Endothelial cell of umbilical vein (primary cell): ENCODE measurements at regions not wholly inside any gene's neighbourhood (a gene's known extent, or its start where the extent isn't known, plus 50 kb on each side); places are given as distances from the start of the nearest gene placed in this dataset.

Experiments used
- BruUV-seq: library from RNA; stranded (reverse); fragments of 400-500 nt; replicated peaks from 2 replicates; lab custom pipeline; 2021; lab: Mats Ljungman, UMichigan
- CTCF ChIA-PET: fragments of 300-600, 350-600 bp; sonication (Branson Sonifier 250); formaldehyde crosslinking; loops from one replicate; lab custom pipeline; 2021; ENCODE audit warnings: antibody characterized with exemption, inconsistent platforms; lab: Charles Lee
- POLR2A ChIA-PET: fragments of 300-600, 350-600 bp; sonication (Branson Sonifier 250); formaldehyde crosslinking; loops from one replicate; lab custom pipeline; 2021; ENCODE audit warnings: antibody characterized with exemption, inconsistent platforms; lab: Charles Lee
- DNase-seq: peaks from one replicate; pipeline ENCODE4 v3.0.0-alpha.2; 2011; ENCODE audit warnings: low read depth, low spot score
- FAIRE-seq: peaks from 2 replicates; lab custom pipeline; 2011; peaks lifted over from hg19 to GRCh38; lab: Jason Lieb, UNC
- H2AFZ ChIP-seq: 2 replicates; pipeline ENCODE4 v1.6.0; 2012; ENCODE audit warnings: low read depth, low read length, control low read depth, inconsistent platforms
- H3K27ac ChIP-seq: 2 replicates; pipeline ENCODE4 v1.5.1; 2011; ENCODE audit warnings: low read depth, mild to moderate bottlenecking, control low read depth, low read length, moderate library complexity; ENCODE audit not compliant: insufficient read depth
- H3K27me3 ChIP-seq, 2 experiments: 2 replicates each; pipeline versions ENCODE4 v1.6.0 to v1.6.1; 2011; ENCODE audit warnings: low read length in 2 of 2, mixed read lengths in 1 of 2; ENCODE audit not compliant: control insufficient read depth in 2 of 2, insufficient read depth in 2 of 2
- H3K36me3 ChIP-seq, 2 experiments: 2 replicates in 1 of 2; 3 replicates in 1 of 2; pipeline ENCODE4 v1.5.1; 2011; ENCODE audit warnings: low read length in 2 of 2, mild to moderate bottlenecking in 1 of 2, moderate library complexity in 1 of 2; ENCODE audit not compliant: control insufficient read depth in 2 of 2, insufficient read depth in 2 of 2; ENCODE audit errors: extremely low read depth in 1 of 2
- H3K4me1 ChIP-seq: 3 replicates; pipeline ENCODE4 v1.5.1; 2011; ENCODE audit warnings: mild to moderate bottlenecking, low read length; ENCODE audit not compliant: control insufficient read depth, insufficient read depth; ENCODE audit errors: extremely low read depth
- H3K4me2 ChIP-seq: 2 replicates; pipeline ENCODE4 v1.6.1; 2011; ENCODE audit warnings: low read length, control low read depth, mixed read lengths; ENCODE audit not compliant: insufficient read depth
- H3K4me3 ChIP-seq, 3 experiments: fragments of 200-600 bp in 1 of 3; sonication (generic), shearing (Covaris generic) in 1 of 3; replicated peaks in 1 of 3; 2 replicates each; pipeline ENCODE4 v1.5.1; 2011 to 2016; ENCODE audit warnings: control low read depth in 3 of 3, low read length in 3 of 3, mild to moderate bottlenecking in 2 of 3, inconsistent platforms in 1 of 3, low read depth in 1 of 3, moderate library complexity in 1 of 3; ENCODE audit not compliant: insufficient read depth in 1 of 3
- H3K79me2 ChIP-seq: 2 replicates; pipeline ENCODE4 v1.6.0; 2012; ENCODE audit warnings: low read length, inconsistent platforms; ENCODE audit not compliant: control insufficient read depth, insufficient read depth
- H3K9ac ChIP-seq: replicated peaks from 2 replicates; pipeline ENCODE3; 2011; ENCODE audit warnings: low read length, control low read depth; ENCODE audit not compliant: insufficient read depth; ENCODE audit errors: extremely low read depth
- H3K9me1 ChIP-seq: replicated peaks from 3 replicates; pipeline ENCODE4 v1.6.0; 2011; ENCODE audit warnings: mild to moderate bottlenecking, low read length; ENCODE audit not compliant: control insufficient read depth, insufficient read depth; ENCODE audit errors: extremely low read depth
- H3K9me3 ChIP-seq: replicated peaks from 2 replicates; pipeline ENCODE4 v1.5.1; 2012; ENCODE audit warnings: low read length, inconsistent platforms; ENCODE audit not compliant: control insufficient read depth, insufficient read depth
- H4K20me1 ChIP-seq: replicated peaks from 2 replicates; pipeline ENCODE3; 2011; ENCODE audit warnings: mild to moderate bottlenecking, low read length; ENCODE audit not compliant: control insufficient read depth, insufficient read depth; ENCODE audit errors: extremely low read depth
- CTCF ChIP-seq, 2 donors: IDR thresholded peaks; 1 replicate in 1 of 2; 2 replicates in 1 of 2; pipeline ENCODE4 v1.5.1; 2011; ENCODE audit warnings: low read length in 2 of 2, mild to moderate bottlenecking in 2 of 2, moderate library complexity in 2 of 2, control low read depth in 1 of 2, inconsistent platforms in 1 of 2, low read depth in 1 of 2; ENCODE audit not compliant: insufficient read depth in 1 of 2; ENCODE audit errors: extremely low read depth in 1 of 2
- EZH2 ChIP-seq: IDR thresholded peaks from 2 replicates; pipeline ENCODE4 v1.6.1; 2012; ENCODE audit warnings: borderline replicate concordance, low read depth, mild to moderate bottlenecking, moderate library complexity, low read length, inconsistent platforms; ENCODE audit not compliant: severe bottlenecking
- FOS ChIP-seq: IDR thresholded peaks from 2 replicates; pipeline ENCODE4 v1.6.1; 2011; ENCODE audit warnings: mild to moderate bottlenecking, low read length, moderate library complexity, borderline replicate concordance; ENCODE audit not compliant: insufficient read depth
- GATA2 ChIP-seq: IDR thresholded peaks from 2 replicates; pipeline ENCODE4 v1.7.0; 2011; ENCODE audit warnings: low read depth, mild to moderate bottlenecking, moderate library complexity, mixed read lengths, low read length; ENCODE audit not compliant: insufficient read length, insufficient read depth
- JUN ChIP-seq: IDR thresholded peaks from 2 replicates; pipeline ENCODE4 v1.6.1; 2011; ENCODE audit warnings: borderline replicate concordance, low read depth; ENCODE audit not compliant: insufficient read length, insufficient read depth
- MAX ChIP-seq: IDR thresholded peaks from 2 replicates; pipeline ENCODE4 v1.6.1; 2011; ENCODE audit not compliant: insufficient read depth, insufficient read length
- MYC ChIP-seq: IDR thresholded peaks from one replicate; pipeline ENCODE4 v1.6.1; 2011; ENCODE audit warnings: mild to moderate bottlenecking, low read depth, low read length
- POLR2A ChIP-seq: IDR thresholded peaks from 2 replicates; pipeline ENCODE4 v1.6.1; 2012; ENCODE audit warnings: low read depth, mild to moderate bottlenecking, control low read depth, low read length
- POLR2AphosphoS5 ChIP-seq: IDR thresholded peaks from 2 replicates; pipeline ENCODE4 v1.6.1; 2012; ENCODE audit warnings: low read depth, mild to moderate bottlenecking, control low read depth, low read length, moderate library complexity; ENCODE audit not compliant: insufficient read depth
- dilution Hi-C: fragments of 300-500 bp; cut with MboI; formaldehyde crosslinking; loops from one replicate; pipeline ENCODE4 v1.15.0; 2019; ENCODE audit warnings: low sequenced_read_pairs; ENCODE audit not compliant: extremely low pct_ligation_motif_present
- intact Hi-C: fragments of 100-400 bp; cut with micrococcal nuclease; formaldehyde crosslinking; loops from one replicate; pipeline ENCODE4 v1.10.0; 2022

- no TSS peak for BruUV-seq
- no peak overlapping the region for H2AFZ ChIP-seq
- FAIRE-seq (no peak), DNase-seq (peak; percentile 1)
- H3K27me3 ChIP-seq, result peaks cover 0 to 3% of the 10 kb centered on the region in 2 experiments
- dilution Hi-C loops (no loop called here), intact Hi-C loops (no loop called here)
- no peaks in the 10 kb centered on the region for H3K36me3 ChIP-seq
- no peak overlapping the region for H3K27ac ChIP-seq
- TF ChIP-seq POLR2A (no peak), CTCF (IDR thresholded peaks at IDR 0.05; ENCODE audit: extremely low read depth in 1 of 2, insufficient read depth in 1 of 2, low read depth in 1 of 2, low read length in 2 of 2) (peak; percentile 17 to 22)
- H3K4me2 ChIP-seq, result no peak overlapping the region
- ChIA-PET POLR2A (no interaction called here), CTCF (interaction anchor here (0.8 to 1.3 kb wide), 6 partner anchors 11 to 646 kb away, joined by 3 to 5 read pairs (median 4); no protein-coding TSS in a partner anchor)
- H3K9ac ChIP-seq, result no peak overlapping the region
- no peaks in the 10 kb centered on the region for H3K9me1 ChIP-seq
- no peaks in the 10 kb centered on the region for H4K20me1 ChIP-seq
- H3K4me1 ChIP-seq, result no peaks in the 10 kb centered on the region
- H3K79me2 ChIP-seq, result no peaks in the 10 kb centered on the region
- no peak overlapping the region for H3K4me3 ChIP-seq
- no peaks in the 10 kb centered on the region for H3K9me3 ChIP-seq
These were observed 445.4 kb downstream of the BCOR start for GRCh38 chrX:39652336-39652735.

- Histone ChIP-seq H3K9me3 (no peaks in the 10 kb centered on the region), H3K4me3 (no peak overlapping the region), H2AFZ (no peak overlapping the region), H3K4me2 (no peak overlapping the region), H3K36me3 (no peaks in the 10 kb centered on the region), H4K20me1 (no peaks in the 10 kb centered on the region), H3K9me1 (no peaks in the 10 kb centered on the region), H3K9ac (no peak overlapping the region), H3K27me3 (peaks cover 0 to 3% of the 10 kb centered on the region in 2 experiments), H3K27ac (no peak overlapping the region), H3K4me1 (no peaks in the 10 kb centered on the region), H3K79me2 (no peaks in the 10 kb centered on the region)
- POLR2A ChIA-PET, result no interaction called here
- intact Hi-C loops (no loop called here), dilution Hi-C loops (no loop called here)
- FAIRE-seq (no peak), DNase-seq (no peak)
- TF ChIP-seq CTCF (IDR thresholded peaks at IDR 0.05; ENCODE audit: extremely low read depth in 1 of 2, insufficient read depth in 1 of 2, low read depth in 1 of 2, low read length in 2 of 2) (no peak), FOS (no peak), POLR2A (no peak), MAX (no peak), MYC (no peak), EZH2 (no peak), POLR2AphosphoS5 (no peak), JUN (no peak), GATA2 (no peak)
- BruUV-seq, result no TSS peak
- CTCF ChIA-PET, result no interaction called here
These were observed 444.1 kb downstream of the BCOR start for GRCh38 chrX:39653691-39654090.
